Activated CD4-positive, alpha-beta T cell treated with anti-CD3 and anti-CD28 coated beads for 36 hours (primary cell): ENCODE measurements at regions not wholly inside any gene's neighbourhood (a gene's known extent, or its start where the extent isn't known, plus 50 kb on each side); places are given as distances from the start of the nearest gene placed in this dataset.
"Not testable (repeated sequence)": the region's sequence is repeated elsewhere in the genome, so short reads cannot be mapped to it uniquely, and the experiment has no call there.

Experiments used
- ATAC-seq: fragments of 200-7000 bp; cut with Tn5 transposase; one replicate; pipeline ENCODE4 v1.10.0; 2021; ENCODE audit warnings: mild to moderate bottlenecking, moderate library complexity
- CTCF ChIA-PET: fragments of 350-600 bp; sonication (Branson Sonifier 250); formaldehyde crosslinking; loops from one replicate; lab custom pipeline; 2021; ENCODE audit warnings: antibody characterized with exemption; lab: Charles Lee
- POLR2A ChIA-PET: fragments of 350-600 bp; sonication (Branson Sonifier 250); formaldehyde crosslinking; loops from one replicate; lab custom pipeline; 2021; ENCODE audit warnings: antibody characterized with exemption, inconsistent platforms; lab: Charles Lee
- DNase-seq: peaks from one replicate; pipeline ENCODE4 v3.0.0-alpha.2; 2020
- H3K27ac Mint-ChIP-seq: one replicate; pipeline ENCODE4 v1.8.0; 2021; ENCODE audit warnings: mixed read lengths
- H3K27me3 Mint-ChIP-seq: one replicate; pipeline ENCODE4 v1.8.0; 2021; ENCODE audit warnings: mixed read lengths
- H3K36me3 Mint-ChIP-seq: one replicate; pipeline ENCODE4 v1.8.0; 2021; ENCODE audit warnings: low read depth, mixed read lengths
- H3K4me1 Mint-ChIP-seq: one replicate; pipeline ENCODE4 v1.8.0; 2021; ENCODE audit warnings: mixed read lengths
- H3K4me3 Mint-ChIP-seq: one replicate; pipeline ENCODE4 v1.8.0; 2021; ENCODE audit warnings: mild to moderate bottlenecking, moderate library complexity, mixed read lengths
- H3K9me3 Mint-ChIP-seq: one replicate; pipeline ENCODE4 v1.8.0; 2021; ENCODE audit warnings: low read depth, mixed read lengths
- intact Hi-C, 2 experiments: fragments of 100-400 bp; cut with DNase I in 1 of 2; cut with micrococcal nuclease in 1 of 2; formaldehyde crosslinking; loops; one replicate each; pipeline versions ENCODE4 v1.14.2 to v1.15.1; 2022 to 2024; cut with DNase I, micrococcal nuclease

DNA sequence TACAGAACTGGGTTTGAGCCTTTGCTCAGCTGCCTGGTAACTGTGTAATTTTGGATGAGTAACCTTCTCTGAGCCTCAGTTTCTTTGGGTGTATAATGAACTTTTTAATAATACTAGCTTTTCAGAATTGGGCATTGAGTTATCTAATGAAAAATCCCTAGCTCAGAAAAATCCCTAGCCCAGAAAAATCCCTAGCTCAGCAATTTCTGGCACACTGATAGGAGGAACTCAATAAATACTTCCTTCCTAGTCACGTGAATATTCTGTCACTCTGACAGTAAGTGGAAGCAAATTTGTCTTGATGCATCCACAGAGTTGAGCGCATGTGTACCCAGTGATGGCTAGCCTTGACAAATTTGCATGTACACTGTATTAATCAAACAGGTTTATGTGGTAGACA is 817.6 kb downstream of the XPNPEP1 start:
- Mint-ChIP-seq H3K4me3 (no peak overlapping the region), H3K9me3 (no peaks in the 10 kb centered on the region), H3K27me3 (no peaks in the 10 kb centered on the region), H3K36me3 (no peaks in the 10 kb centered on the region), H3K4me1 (no peaks in the 10 kb centered on the region), H3K27ac (no peak overlapping the region)
- ATAC-seq (no peak), DNase-seq (no peak)
- POLR2A ChIA-PET: no interaction called here
- intact Hi-C loops: no loop called here
- CTCF ChIA-PET: no interaction called here

DNA sequence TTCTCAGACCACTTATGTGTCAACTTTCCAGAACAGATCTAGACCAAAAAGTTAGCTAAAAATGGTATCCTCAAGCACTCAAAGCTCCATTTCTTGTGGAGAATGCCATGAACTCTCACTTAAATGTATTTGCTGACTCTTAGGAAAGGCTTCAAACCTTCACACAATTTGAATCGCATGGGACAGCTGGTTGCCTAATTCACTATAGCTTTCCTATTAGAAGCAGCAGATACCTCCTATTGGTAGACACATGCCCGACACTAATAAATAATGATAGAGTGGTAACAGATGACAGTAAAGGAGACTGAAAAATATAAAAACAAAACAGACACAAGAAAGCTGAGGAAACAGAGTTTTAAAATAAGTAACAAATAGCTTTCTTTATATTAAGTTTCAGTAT is 818.5 kb downstream of the XPNPEP1 start:
- DNase-seq (no peak), ATAC-seq (no peak)
- H3K27ac Mint-ChIP-seq: no peak overlapping the region
- no peaks in the 10 kb centered on the region for H3K27me3 Mint-ChIP-seq
- POLR2A ChIA-PET: no interaction called here
- CTCF ChIA-PET: no interaction called here
- intact Hi-C loops: no loop called here
- H3K36me3 Mint-ChIP-seq: no peaks in the 10 kb centered on the region
- H3K9me3 Mint-ChIP-seq: peaks cover under 1% of the 10 kb centered on the region
- H3K4me3 Mint-ChIP-seq: no peak overlapping the region
- H3K4me1 Mint-ChIP-seq: no peaks in the 10 kb centered on the region

DNA sequence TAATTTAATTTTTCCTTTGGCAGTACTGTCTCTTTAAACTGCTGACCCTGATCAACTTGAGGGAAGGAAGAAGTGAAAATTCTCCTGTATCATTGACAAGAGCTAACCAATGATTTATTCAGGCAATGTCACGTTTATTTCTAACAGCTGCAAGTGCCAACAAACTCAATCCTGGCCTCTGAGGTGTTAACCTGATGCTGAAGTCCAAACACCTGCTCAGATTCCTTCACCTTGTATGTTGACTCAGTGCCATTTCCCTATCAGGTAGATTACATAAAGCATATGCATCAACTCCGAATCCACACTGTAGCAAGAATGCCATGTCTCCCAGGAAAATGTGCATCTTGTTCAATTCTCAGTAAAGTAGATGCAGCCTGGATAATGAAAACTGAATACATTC is 820.0 kb downstream of the XPNPEP1 start:
- H3K27ac Mint-ChIP-seq: no peak overlapping the region
- POLR2A ChIA-PET: no interaction called here

DNA sequence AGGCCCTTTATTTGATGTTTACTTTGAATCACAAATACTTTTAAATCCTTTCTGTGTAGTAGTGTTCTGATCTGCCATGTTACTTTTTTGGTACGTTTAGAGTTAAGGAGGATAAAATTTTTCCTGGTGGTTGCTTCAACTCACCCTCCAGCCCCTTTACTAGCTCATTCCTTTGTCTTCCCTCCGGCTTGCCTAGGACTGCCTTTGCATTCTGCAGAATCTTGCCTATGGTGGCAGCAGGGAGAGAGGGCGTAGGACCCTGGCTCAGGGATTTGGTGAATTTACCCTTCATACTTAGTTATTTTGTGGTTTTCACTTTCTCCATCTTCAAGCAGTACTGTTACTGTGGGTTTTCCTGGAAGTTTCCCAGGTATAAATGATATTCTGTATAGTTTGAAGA is 833.5 kb downstream of the XPNPEP1 start:
- Mint-ChIP-seq H3K9me3 (peaks cover 8% of the 10 kb centered on the region), H3K4me3 (no peak overlapping the region), H3K4me1 (no peaks in the 10 kb centered on the region), H3K27me3 (no peaks in the 10 kb centered on the region), H3K36me3 (no peaks in the 10 kb centered on the region), H3K27ac (no peak overlapping the region)
- intact Hi-C loops: no loop called here
- POLR2A ChIA-PET: no interaction called here
- ATAC-seq (no peak), DNase-seq (no peak)
- CTCF ChIA-PET: no interaction called here

More for the DNA sequence above, 820.0 kb downstream of the XPNPEP1 start:
- CTCF ChIA-PET: no interaction called here
- DNase-seq: no peak
- intact Hi-C loops: no loop called here
- H3K4me3 Mint-ChIP-seq: no peak overlapping the region
- H3K4me1 Mint-ChIP-seq: no peaks in the 10 kb centered on the region
- no peaks in the 10 kb centered on the region for H3K27me3 Mint-ChIP-seq
- H3K9me3 Mint-ChIP-seq: peaks cover 2% of the 10 kb centered on the region
- H3K36me3 Mint-ChIP-seq: no peaks in the 10 kb centered on the region
- no peak for ATAC-seq

DNA sequence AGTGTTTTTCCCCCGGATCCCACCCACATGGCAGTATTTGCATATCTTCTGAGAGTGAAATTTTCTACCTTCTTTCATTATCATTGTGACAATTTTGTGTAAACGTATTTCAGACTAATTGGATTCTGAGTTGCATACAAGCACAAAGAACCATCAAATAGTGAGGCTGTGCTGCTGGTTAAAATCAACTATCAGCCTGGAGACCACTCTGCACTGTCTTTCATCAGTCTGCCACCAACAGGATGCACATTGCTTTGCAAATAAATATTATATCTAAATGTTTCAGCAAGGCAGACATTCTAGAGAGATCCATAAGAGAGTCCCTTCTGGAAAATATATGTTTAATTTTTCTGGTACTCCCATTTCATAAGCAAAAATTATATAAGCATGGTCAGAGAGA is 851.8 kb downstream of the XPNPEP1 start:
- ATAC-seq (no peak), DNase-seq (no peak)
- intact Hi-C loops: no loop called here
- CTCF ChIA-PET: no interaction called here
- Mint-ChIP-seq H3K27me3 (no peaks in the 10 kb centered on the region), H3K9me3 (peaks cover 8% of the 10 kb centered on the region), H3K27ac (no peak overlapping the region), H3K36me3 (no peaks in the 10 kb centered on the region), H3K4me1 (no peaks in the 10 kb centered on the region), H3K4me3 (no peak overlapping the region)
- POLR2A ChIA-PET: no interaction called here

DNA sequence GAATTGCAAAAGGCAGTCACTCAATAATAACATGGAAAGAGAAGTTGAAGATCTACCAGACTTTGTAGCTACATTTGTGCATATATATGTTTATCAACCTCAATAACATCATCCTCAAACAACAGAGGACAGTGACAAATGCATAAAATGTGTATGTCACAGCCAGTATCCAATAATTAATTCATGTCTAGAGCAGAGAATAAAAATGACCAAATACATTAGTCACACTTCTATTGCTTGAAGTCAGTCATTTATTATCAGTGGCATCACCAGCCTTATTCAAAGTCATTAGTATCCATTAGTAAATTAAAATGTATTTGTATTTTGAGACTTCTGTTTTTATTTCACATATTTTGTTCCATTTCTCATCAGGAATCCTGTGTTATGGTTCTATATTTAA is 852.8 kb downstream of the XPNPEP1 start:
- Mint-ChIP-seq H3K27me3 (no peaks in the 10 kb centered on the region), H3K27ac (no peak overlapping the region), H3K36me3 (no peaks in the 10 kb centered on the region), H3K4me1 (no peaks in the 10 kb centered on the region), H3K9me3 (peaks cover 13% of the 10 kb centered on the region), H3K4me3 (no peak overlapping the region)
- intact Hi-C loops: no loop called here
- no peak for DNase-seq
- ATAC-seq: no peak
- POLR2A ChIA-PET: no interaction called here
- CTCF ChIA-PET: no interaction called here

DNA sequence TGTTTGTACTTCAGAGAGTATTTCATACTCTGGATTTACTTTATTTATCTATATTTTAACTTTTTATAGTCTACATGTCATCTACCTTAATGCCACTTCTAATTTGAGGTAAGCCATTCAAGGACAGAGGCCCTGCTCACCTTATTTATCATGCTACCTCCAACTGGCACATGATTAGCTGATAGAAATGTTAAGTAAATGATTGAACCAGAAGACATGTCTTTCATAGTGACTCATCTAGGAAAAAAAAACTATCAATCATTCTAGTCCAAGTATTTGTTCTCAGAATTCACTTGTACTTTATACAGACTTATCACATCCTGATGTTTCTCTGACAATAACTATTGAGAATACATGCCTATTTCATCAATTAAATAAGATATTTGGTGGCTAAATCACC is 856.3 kb downstream of the XPNPEP1 start:
- no peaks in the 10 kb centered on the region for H3K27me3 Mint-ChIP-seq
- no peak for ATAC-seq

DNA sequence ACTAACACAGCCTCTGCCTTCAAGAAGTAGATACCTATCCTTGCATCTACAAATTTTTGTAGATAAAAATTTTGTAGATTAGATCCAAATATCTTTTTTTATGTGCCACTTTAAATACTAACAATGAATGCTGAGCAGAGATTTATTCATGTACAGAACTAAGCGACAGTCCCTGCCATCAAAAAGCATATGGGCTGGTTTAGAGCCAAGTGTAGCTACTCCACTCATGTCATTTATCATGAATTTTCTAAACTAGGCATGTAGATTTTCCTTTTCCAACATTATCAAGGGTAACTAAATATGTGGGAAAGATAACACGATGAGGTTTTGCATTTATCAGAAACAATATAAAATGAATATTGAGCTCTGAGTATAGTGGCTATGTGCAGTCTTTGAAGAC is 857.5 kb downstream of the XPNPEP1 start:
- intact Hi-C loops: no loop called here
- H3K4me1 Mint-ChIP-seq: no peaks in the 10 kb centered on the region
- H3K27ac Mint-ChIP-seq: no peak overlapping the region
- POLR2A ChIA-PET: no interaction called here
- H3K9me3 Mint-ChIP-seq: peaks cover 8% of the 10 kb centered on the region
- ATAC-seq (no peak), DNase-seq (no peak)
- CTCF ChIA-PET: no interaction called here
- H3K36me3 Mint-ChIP-seq: no peaks in the 10 kb centered on the region
- H3K27me3 Mint-ChIP-seq: no peaks in the 10 kb centered on the region
- H3K4me3 Mint-ChIP-seq: no peak overlapping the region

More for the DNA sequence above, 856.3 kb downstream of the XPNPEP1 start:
- Mint-ChIP-seq H3K27ac (no peak overlapping the region), H3K4me1 (no peaks in the 10 kb centered on the region), H3K4me3 (no peak overlapping the region), H3K36me3 (no peaks in the 10 kb centered on the region), H3K9me3 (peaks cover 11% of the 10 kb centered on the region)
- no peak for DNase-seq
- ChIA-PET POLR2A (no interaction called here), CTCF (no interaction called here)
- intact Hi-C loops: no loop called here

DNA sequence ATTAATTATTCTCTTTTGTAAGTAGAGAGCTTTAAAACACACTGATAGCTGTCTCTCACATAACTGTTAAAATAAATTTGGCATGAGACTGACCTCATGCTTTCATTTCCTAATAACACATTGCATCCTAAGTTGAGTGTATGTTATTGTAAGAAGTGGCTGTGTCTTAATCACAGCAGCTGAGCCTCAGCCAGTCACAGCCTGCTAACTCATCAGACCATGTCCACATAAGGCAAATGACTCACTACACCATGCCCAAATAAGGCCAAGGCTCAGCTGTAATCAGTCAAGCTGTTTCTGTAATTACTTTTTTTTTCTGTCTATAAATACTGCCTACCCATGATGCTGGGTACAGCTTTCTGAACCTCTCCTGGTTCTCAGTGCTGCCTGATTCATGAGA is 860.9 kb downstream of the XPNPEP1 start:
- no peaks in the 10 kb centered on the region for H3K4me1 Mint-ChIP-seq
- peaks cover 6% of the 10 kb centered on the region for H3K9me3 Mint-ChIP-seq
- no peak overlapping the region for H3K4me3 Mint-ChIP-seq
- H3K36me3 Mint-ChIP-seq: no peaks in the 10 kb centered on the region
- no peak for DNase-seq
- H3K27ac Mint-ChIP-seq: no peak overlapping the region
- no peak for ATAC-seq
- H3K27me3 Mint-ChIP-seq: no peaks in the 10 kb centered on the region
- CTCF ChIA-PET: interaction anchor here (0.6 kb wide), 1 partner anchor 1701 kb away, joined by 3 read pairs; no protein-coding TSS in a partner anchor
- POLR2A ChIA-PET: no interaction called here
- intact Hi-C loops: no loop called here

DNA sequence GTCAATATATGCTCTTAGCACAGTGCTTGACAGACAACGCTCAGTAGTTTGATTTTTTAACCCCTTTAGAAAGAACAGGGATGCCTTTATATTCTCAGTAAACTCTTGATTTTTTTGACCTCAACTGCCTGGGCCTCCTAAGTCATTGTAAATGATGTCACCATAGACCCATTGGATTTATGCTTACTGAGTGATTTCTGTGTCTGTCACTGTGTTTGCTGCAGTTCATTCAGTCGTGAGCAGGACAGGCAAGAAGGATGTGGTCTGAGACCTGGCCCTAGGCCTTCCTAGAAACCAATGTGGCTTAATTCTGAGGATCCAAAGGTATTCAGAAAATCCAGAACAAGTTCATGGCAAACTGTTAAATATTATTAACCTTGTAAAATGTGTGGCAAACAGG is 868.1 kb downstream of the XPNPEP1 start:
- intact Hi-C loops: no loop called here
- POLR2A ChIA-PET: no interaction called here
- H3K27ac Mint-ChIP-seq: no peak overlapping the region
- no peaks in the 10 kb centered on the region for H3K27me3 Mint-ChIP-seq
- no peak overlapping the region for H3K4me3 Mint-ChIP-seq
- H3K36me3 Mint-ChIP-seq: no peaks in the 10 kb centered on the region
- no peak for ATAC-seq
- no peak for DNase-seq
- H3K9me3 Mint-ChIP-seq: peaks cover 1% of the 10 kb centered on the region
- CTCF ChIA-PET: no interaction called here
- H3K4me1 Mint-ChIP-seq: no peaks in the 10 kb centered on the region

DNA sequence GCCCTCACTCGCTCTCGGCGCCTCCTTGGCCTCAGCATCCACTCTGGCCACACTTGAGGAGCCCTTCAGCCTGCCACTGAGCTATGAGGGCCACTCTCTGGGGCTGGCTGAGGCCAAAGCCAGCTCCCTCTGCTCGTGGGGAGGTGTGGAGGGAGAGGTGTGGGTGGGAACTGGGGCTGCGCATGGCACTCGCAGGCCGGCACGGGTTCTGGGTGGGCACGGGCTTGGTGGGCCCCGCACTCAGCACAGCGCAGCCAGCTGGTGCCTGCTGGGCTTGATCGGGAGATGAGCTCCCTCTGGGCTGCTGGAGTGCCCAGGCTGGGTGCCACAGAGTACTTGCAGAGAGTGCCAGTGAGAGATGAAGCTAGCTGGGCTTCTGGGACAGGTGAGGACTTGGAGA is 875.5 kb downstream of the XPNPEP1 start:
- CTCF ChIA-PET: no interaction called here
- Mint-ChIP-seq H3K4me1 (no peaks in the 10 kb centered on the region), H3K4me3 (no peak overlapping the region), H3K36me3 (no peaks in the 10 kb centered on the region), H3K27ac (no peak overlapping the region), H3K9me3 (peaks cover 11% of the 10 kb centered on the region), H3K27me3 (no peaks in the 10 kb centered on the region)
- ATAC-seq: no peak
- no peak for DNase-seq
- intact Hi-C loops: no loop called here
- POLR2A ChIA-PET: no interaction called here

DNA sequence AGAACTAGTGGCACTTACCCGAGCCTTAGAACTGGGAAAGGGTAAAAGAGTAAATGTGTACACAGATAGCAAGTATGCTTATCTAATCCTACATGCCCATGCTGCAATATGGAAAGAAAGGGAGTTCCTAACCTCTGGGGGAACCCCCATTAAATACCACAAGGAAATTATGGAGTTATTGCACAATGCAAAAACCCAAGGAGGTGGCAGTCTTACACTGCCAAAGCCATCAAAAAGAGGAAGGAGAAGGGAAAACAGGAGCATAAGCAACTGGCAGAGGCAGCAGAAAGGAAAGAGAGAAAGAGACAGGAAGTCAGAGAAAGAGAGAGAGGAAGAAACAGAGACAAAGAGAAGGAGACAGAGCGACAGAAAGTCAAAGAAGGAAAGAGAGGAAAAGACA is 876.9 kb downstream of the XPNPEP1 start:
- H3K27ac Mint-ChIP-seq, H3K27me3 Mint-ChIP-seq, DNase-seq, intact Hi-C loops, H3K36me3 Mint-ChIP-seq, CTCF ChIA-PET, H3K4me3 Mint-ChIP-seq, POLR2A ChIA-PET, H3K4me1 Mint-ChIP-seq, ATAC-seq: not testable (repeated sequence)
- peaks cover 11% of the 10 kb centered on the region for H3K9me3 Mint-ChIP-seq

DNA sequence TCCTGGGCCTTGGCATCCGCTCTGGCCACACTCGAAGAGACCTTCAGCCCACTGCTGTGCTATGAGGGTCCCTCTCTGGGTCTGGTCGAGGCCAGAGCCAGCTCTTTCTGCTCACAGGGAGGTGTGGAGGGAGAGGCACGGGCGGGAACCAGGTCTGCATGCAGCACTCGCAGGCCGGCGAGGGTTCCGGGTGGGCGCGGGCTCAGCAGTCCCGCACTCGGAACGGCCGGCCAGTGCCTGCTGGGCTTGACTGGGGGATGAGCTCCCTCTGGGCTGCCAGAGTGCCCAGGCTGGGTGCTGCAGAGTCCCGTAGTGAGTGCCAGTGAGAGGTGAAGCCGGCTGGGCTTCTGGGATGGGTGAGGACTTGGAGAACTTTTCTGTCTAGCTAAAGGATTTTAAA is 882.7 kb downstream of the XPNPEP1 start:
- no peak overlapping the region for H3K27ac Mint-ChIP-seq

More for the DNA sequence above, 882.7 kb downstream of the XPNPEP1 start:
- ChIA-PET CTCF (no interaction called here), POLR2A (no interaction called here)
- DNase-seq: no peak
- H3K27me3 Mint-ChIP-seq: no peaks in the 10 kb centered on the region
- intact Hi-C loops: no loop called here
- H3K36me3 Mint-ChIP-seq: no peaks in the 10 kb centered on the region
- no peak for ATAC-seq
- no peaks in the 10 kb centered on the region for H3K4me1 Mint-ChIP-seq
- H3K9me3 Mint-ChIP-seq: peaks cover 3% of the 10 kb centered on the region
- H3K4me3 Mint-ChIP-seq: no peak overlapping the region
